PC-3 (cell line): ENCODE measurements at regions not wholly inside any gene's neighbourhood (a gene's known extent, or its start where the extent isn't known, plus 50 kb on each side); places are given as distances from the start of the nearest gene placed in this dataset.

Experiments
- EZH2 ChIP-seq: fragments of 300-600 bp; sonication (generic); IDR thresholded peaks from one replicate; pipeline ENCODE4 v1.6.1; 2017; ENCODE audit warnings: antibody characterized with exemption, mild to moderate bottlenecking, low read length; ENCODE audit not compliant: unreplicated experiment
- TF ChIP-seq, protein P1 (sequence below): fragments of 300-600 bp; sonication (generic); conservative IDR thresholded peaks from 2 replicates; pipeline ENCODE4 v1.5.1; 2017; ENCODE audit warnings: antibody characterized with exemption, low read depth, mild to moderate bottlenecking, low read length

DNA sequence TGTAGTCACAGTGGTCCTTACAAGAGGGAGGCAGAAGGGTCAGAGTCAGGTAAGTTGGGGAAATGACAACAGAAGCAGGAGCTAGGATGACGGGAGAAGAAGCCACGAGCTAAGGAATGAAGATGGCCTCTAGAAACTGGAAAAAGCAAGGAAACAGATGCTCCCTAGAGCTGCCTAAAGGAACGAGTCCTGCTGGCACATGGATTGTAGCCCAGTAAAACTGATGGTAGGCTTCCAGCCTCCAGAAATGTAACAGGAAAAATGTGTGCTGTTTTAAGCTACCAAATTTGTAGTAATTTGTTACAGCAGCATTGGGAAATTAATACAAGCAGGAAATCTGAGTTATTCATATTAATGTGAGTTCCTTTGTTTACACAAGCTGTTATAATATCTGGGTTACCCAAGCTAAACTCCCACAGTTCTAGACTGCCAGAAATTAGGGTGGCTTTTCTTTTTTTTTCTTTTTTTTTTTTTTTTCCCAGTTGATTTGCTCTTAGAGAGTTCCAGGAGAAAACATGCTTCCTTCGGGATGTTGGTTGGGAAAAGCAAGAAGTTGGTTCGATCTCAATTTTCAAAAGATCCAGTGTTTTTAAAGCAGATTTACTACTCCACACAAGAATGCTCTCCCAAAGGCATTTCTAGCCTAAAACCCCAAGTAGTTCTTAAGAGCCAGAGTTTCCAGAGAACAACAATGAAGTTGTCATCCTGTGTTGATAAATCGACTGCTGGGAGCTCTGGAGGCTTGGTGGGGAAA lies 400.0 kb upstream of the SLC24A2 start:
- TF ChIP-seq, protein P1, sequence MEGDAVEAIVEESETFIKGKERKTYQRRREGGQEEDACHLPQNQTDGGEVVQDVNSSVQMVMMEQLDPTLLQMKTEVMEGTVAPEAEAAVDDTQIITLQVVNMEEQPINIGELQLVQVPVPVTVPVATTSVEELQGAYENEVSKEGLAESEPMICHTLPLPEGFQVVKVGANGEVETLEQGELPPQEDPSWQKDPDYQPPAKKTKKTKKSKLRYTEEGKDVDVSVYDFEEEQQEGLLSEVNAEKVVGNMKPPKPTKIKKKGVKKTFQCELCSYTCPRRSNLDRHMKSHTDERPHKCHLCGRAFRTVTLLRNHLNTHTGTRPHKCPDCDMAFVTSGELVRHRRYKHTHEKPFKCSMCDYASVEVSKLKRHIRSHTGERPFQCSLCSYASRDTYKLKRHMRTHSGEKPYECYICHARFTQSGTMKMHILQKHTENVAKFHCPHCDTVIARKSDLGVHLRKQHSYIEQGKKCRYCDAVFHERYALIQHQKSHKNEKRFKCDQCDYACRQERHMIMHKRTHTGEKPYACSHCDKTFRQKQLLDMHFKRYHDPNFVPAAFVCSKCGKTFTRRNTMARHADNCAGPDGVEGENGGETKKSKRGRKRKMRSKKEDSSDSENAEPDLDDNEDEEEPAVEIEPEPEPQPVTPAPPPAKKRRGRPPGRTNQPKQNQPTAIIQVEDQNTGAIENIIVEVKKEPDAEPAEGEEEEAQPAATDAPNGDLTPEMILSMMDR, result no peak
- no peak for TF ChIP-seq EZH2
